ENCODE measurements at regions not wholly inside any gene's neighbourhood (a gene's known extent, or its start where the extent isn't known, plus 50 kb on each side); places are given as distances from the start of the nearest gene placed in this dataset.

DNA sequence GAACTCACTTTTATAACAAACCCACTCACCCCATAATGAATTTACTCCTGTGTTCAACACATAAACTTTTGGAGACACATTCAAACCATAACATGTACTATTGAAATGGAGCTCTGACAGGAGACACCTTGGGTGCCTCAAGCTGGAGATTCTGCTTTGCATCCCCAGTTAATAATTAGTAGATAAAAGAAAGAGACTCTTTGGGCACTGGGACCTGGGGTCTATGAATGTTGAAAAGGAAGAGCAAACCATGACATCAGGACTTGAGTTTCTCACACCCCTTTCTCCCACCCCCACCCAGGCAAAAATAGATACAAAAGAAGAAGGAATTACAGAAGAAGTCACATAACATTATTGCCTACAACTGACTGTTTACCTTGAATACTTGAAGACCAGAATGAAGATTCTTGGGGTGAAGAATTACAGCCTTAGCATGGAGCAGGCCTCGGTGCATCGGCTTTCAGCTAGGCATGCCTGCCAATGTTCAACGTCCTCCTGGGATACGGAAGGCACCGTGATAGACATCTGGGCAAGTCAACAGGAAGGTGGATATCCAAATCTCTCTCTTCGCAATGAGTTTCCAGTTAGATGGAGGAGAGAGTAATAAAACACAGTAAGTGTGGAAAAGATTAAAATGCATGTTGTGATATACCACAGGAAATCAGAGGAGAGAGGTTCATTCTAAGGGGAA is 316.0 kb downstream of the TRIML1 start:
- TF ChIP-seq TAF1 (IDR thresholded peaks at IDR 0.05; ENCODE audit: borderline replicate concordance, low read depth, low read length) (no peak), POLR2AphosphoS5 (IDR thresholded peaks at IDR 0.05; ENCODE audit: low read depth, low read length) (no peak), POLR2A (IDR thresholded peaks at IDR 0.05; ENCODE audit: low read depth, low read length) (no peak)

All from GM12892 (cell line).